Endothelial cell of umbilical vein (primary cell): ENCODE measurements at regions not wholly inside any gene's neighbourhood (a gene's known extent, or its start where the extent isn't known, plus 50 kb on each side); places are given as distances from the start of the nearest gene placed in this dataset.

Experiments used
- BruUV-seq: library from RNA; stranded (reverse); fragments of 400-500 nt; replicated peaks from 2 replicates; lab custom pipeline; 2021; lab: Mats Ljungman, UMichigan
- CTCF ChIA-PET: fragments of 300-600, 350-600 bp; sonication (Branson Sonifier 250); formaldehyde crosslinking; loops from one replicate; lab custom pipeline; 2021; ENCODE audit warnings: antibody characterized with exemption, inconsistent platforms; lab: Charles Lee
- POLR2A ChIA-PET: fragments of 300-600, 350-600 bp; sonication (Branson Sonifier 250); formaldehyde crosslinking; loops from one replicate; lab custom pipeline; 2021; ENCODE audit warnings: antibody characterized with exemption, inconsistent platforms; lab: Charles Lee
- DNase-seq: peaks from one replicate; pipeline ENCODE4 v3.0.0-alpha.2; 2011; ENCODE audit warnings: low read depth, low spot score
- FAIRE-seq: peaks from 2 replicates; lab custom pipeline; 2011; peaks lifted over from hg19 to GRCh38; lab: Jason Lieb, UNC
- H2AFZ ChIP-seq: 2 replicates; pipeline ENCODE4 v1.6.0; 2012; ENCODE audit warnings: low read depth, low read length, control low read depth, inconsistent platforms
- H3K27ac ChIP-seq: 2 replicates; pipeline ENCODE4 v1.5.1; 2011; ENCODE audit warnings: low read depth, mild to moderate bottlenecking, control low read depth, low read length, moderate library complexity; ENCODE audit not compliant: insufficient read depth
- H3K27me3 ChIP-seq, 2 experiments: 2 replicates each; pipeline versions ENCODE4 v1.6.0 to v1.6.1; 2011; ENCODE audit warnings: low read length in 2 of 2, mixed read lengths in 1 of 2; ENCODE audit not compliant: control insufficient read depth in 2 of 2, insufficient read depth in 2 of 2
- H3K36me3 ChIP-seq, 2 experiments: 2 replicates in 1 of 2; 3 replicates in 1 of 2; pipeline ENCODE4 v1.5.1; 2011; ENCODE audit warnings: low read length in 2 of 2, mild to moderate bottlenecking in 1 of 2, moderate library complexity in 1 of 2; ENCODE audit not compliant: control insufficient read depth in 2 of 2, insufficient read depth in 2 of 2; ENCODE audit errors: extremely low read depth in 1 of 2
- H3K4me1 ChIP-seq: 3 replicates; pipeline ENCODE4 v1.5.1; 2011; ENCODE audit warnings: mild to moderate bottlenecking, low read length; ENCODE audit not compliant: control insufficient read depth, insufficient read depth; ENCODE audit errors: extremely low read depth
- H3K4me2 ChIP-seq: 2 replicates; pipeline ENCODE4 v1.6.1; 2011; ENCODE audit warnings: low read length, control low read depth, mixed read lengths; ENCODE audit not compliant: insufficient read depth
- H3K4me3 ChIP-seq, 3 experiments: fragments of 200-600 bp in 1 of 3; sonication (generic), shearing (Covaris generic) in 1 of 3; replicated peaks in 1 of 3; 2 replicates each; pipeline ENCODE4 v1.5.1; 2011 to 2016; ENCODE audit warnings: control low read depth in 3 of 3, low read length in 3 of 3, mild to moderate bottlenecking in 2 of 3, inconsistent platforms in 1 of 3, low read depth in 1 of 3, moderate library complexity in 1 of 3; ENCODE audit not compliant: insufficient read depth in 1 of 3
- H3K79me2 ChIP-seq: 2 replicates; pipeline ENCODE4 v1.6.0; 2012; ENCODE audit warnings: low read length, inconsistent platforms; ENCODE audit not compliant: control insufficient read depth, insufficient read depth
- H3K9ac ChIP-seq: replicated peaks from 2 replicates; pipeline ENCODE3; 2011; ENCODE audit warnings: low read length, control low read depth; ENCODE audit not compliant: insufficient read depth; ENCODE audit errors: extremely low read depth
- H3K9me1 ChIP-seq: replicated peaks from 3 replicates; pipeline ENCODE4 v1.6.0; 2011; ENCODE audit warnings: mild to moderate bottlenecking, low read length; ENCODE audit not compliant: control insufficient read depth, insufficient read depth; ENCODE audit errors: extremely low read depth
- H3K9me3 ChIP-seq: replicated peaks from 2 replicates; pipeline ENCODE4 v1.5.1; 2012; ENCODE audit warnings: low read length, inconsistent platforms; ENCODE audit not compliant: control insufficient read depth, insufficient read depth
- H4K20me1 ChIP-seq: replicated peaks from 2 replicates; pipeline ENCODE3; 2011; ENCODE audit warnings: mild to moderate bottlenecking, low read length; ENCODE audit not compliant: control insufficient read depth, insufficient read depth; ENCODE audit errors: extremely low read depth
- CTCF ChIP-seq, 2 donors: IDR thresholded peaks; 1 replicate in 1 of 2; 2 replicates in 1 of 2; pipeline ENCODE4 v1.5.1; 2011; ENCODE audit warnings: low read length in 2 of 2, mild to moderate bottlenecking in 2 of 2, moderate library complexity in 2 of 2, control low read depth in 1 of 2, inconsistent platforms in 1 of 2, low read depth in 1 of 2; ENCODE audit not compliant: insufficient read depth in 1 of 2; ENCODE audit errors: extremely low read depth in 1 of 2
- EZH2 ChIP-seq: IDR thresholded peaks from 2 replicates; pipeline ENCODE4 v1.6.1; 2012; ENCODE audit warnings: borderline replicate concordance, low read depth, mild to moderate bottlenecking, moderate library complexity, low read length, inconsistent platforms; ENCODE audit not compliant: severe bottlenecking
- FOS ChIP-seq: IDR thresholded peaks from 2 replicates; pipeline ENCODE4 v1.6.1; 2011; ENCODE audit warnings: mild to moderate bottlenecking, low read length, moderate library complexity, borderline replicate concordance; ENCODE audit not compliant: insufficient read depth
- GATA2 ChIP-seq: IDR thresholded peaks from 2 replicates; pipeline ENCODE4 v1.7.0; 2011; ENCODE audit warnings: low read depth, mild to moderate bottlenecking, moderate library complexity, mixed read lengths, low read length; ENCODE audit not compliant: insufficient read length, insufficient read depth
- JUN ChIP-seq: IDR thresholded peaks from 2 replicates; pipeline ENCODE4 v1.6.1; 2011; ENCODE audit warnings: borderline replicate concordance, low read depth; ENCODE audit not compliant: insufficient read length, insufficient read depth
- MAX ChIP-seq: IDR thresholded peaks from 2 replicates; pipeline ENCODE4 v1.6.1; 2011; ENCODE audit not compliant: insufficient read depth, insufficient read length
- MYC ChIP-seq: IDR thresholded peaks from one replicate; pipeline ENCODE4 v1.6.1; 2011; ENCODE audit warnings: mild to moderate bottlenecking, low read depth, low read length
- POLR2A ChIP-seq: IDR thresholded peaks from 2 replicates; pipeline ENCODE4 v1.6.1; 2012; ENCODE audit warnings: low read depth, mild to moderate bottlenecking, control low read depth, low read length
- POLR2AphosphoS5 ChIP-seq: IDR thresholded peaks from 2 replicates; pipeline ENCODE4 v1.6.1; 2012; ENCODE audit warnings: low read depth, mild to moderate bottlenecking, control low read depth, low read length, moderate library complexity; ENCODE audit not compliant: insufficient read depth
- dilution Hi-C: fragments of 300-500 bp; cut with MboI; formaldehyde crosslinking; loops from one replicate; pipeline ENCODE4 v1.15.0; 2019; ENCODE audit warnings: low sequenced_read_pairs; ENCODE audit not compliant: extremely low pct_ligation_motif_present
- intact Hi-C: fragments of 100-400 bp; cut with micrococcal nuclease; formaldehyde crosslinking; loops from one replicate; pipeline ENCODE4 v1.10.0; 2022

GRCh38 chr11:38206663-38207062 lies 1608.6 kb upstream of the RAG2 start:
- H4K20me1 ChIP-seq, result no peaks in the 10 kb centered on the region
- no peaks in the 10 kb centered on the region for H3K79me2 ChIP-seq
- H3K9me3 ChIP-seq, result no peaks in the 10 kb centered on the region
- no peak for FAIRE-seq
- no peak overlapping the region for H3K4me3 ChIP-seq
- BruUV-seq, result no TSS peak
- H3K27ac ChIP-seq, result no peak overlapping the region
- no peak overlapping the region for H3K4me2 ChIP-seq
- no peak overlapping the region for H2AFZ ChIP-seq
- no peak for DNase-seq
- no peaks in the 10 kb centered on the region for H3K36me3 ChIP-seq
- no peaks in the 10 kb centered on the region for H3K27me3 ChIP-seq
- no peak overlapping the region for H3K9ac ChIP-seq
- intact Hi-C loops, result no loop called here
- ChIA-PET POLR2A (no interaction called here), CTCF (no interaction called here)
- no peaks in the 10 kb centered on the region for H3K9me1 ChIP-seq
- no peak for TF ChIP-seq EZH2
- TF ChIP-seq FOS, result no peak
- TF ChIP-seq JUN, result no peak
- no peak for TF ChIP-seq POLR2AphosphoS5
- TF ChIP-seq GATA2, result no peak
- TF ChIP-seq MYC, result no peak
- TF ChIP-seq POLR2A, result no peak
- TF ChIP-seq MAX, result no peak
- dilution Hi-C loops, result no loop called here
- no peaks in the 10 kb centered on the region for H3K4me1 ChIP-seq

GRCh38 chr11:38191101-38191500 lies 1593.1 kb upstream of the RAG2 start:
- DNase-seq (no peak), FAIRE-seq (no peak)
- ChIA-PET POLR2A (no interaction called here), CTCF (no interaction called here)
- H3K9me1 ChIP-seq, result no peaks in the 10 kb centered on the region
- dilution Hi-C loops (no loop called here), intact Hi-C loops (no loop called here)
- H3K9me3 ChIP-seq, result no peaks in the 10 kb centered on the region
- no peak overlapping the region for H2AFZ ChIP-seq
- no peaks in the 10 kb centered on the region for H3K36me3 ChIP-seq
- H3K4me1 ChIP-seq, result no peaks in the 10 kb centered on the region
- no peak overlapping the region for H3K27ac ChIP-seq
- BruUV-seq, result no TSS peak
- H4K20me1 ChIP-seq, result no peaks in the 10 kb centered on the region
- no peak overlapping the region for H3K4me3 ChIP-seq
- TF ChIP-seq FOS (no peak), CTCF (IDR thresholded peaks at IDR 0.05; ENCODE audit: extremely low read depth in 1 of 2, insufficient read depth in 1 of 2, low read depth in 1 of 2, low read length in 2 of 2) (no peak), GATA2 (no peak), POLR2AphosphoS5 (no peak), POLR2A (no peak), EZH2 (no peak)
- H3K4me2 ChIP-seq, result no peak overlapping the region
- H3K27me3 ChIP-seq, result no peaks in the 10 kb centered on the region
- no peak overlapping the region for H3K9ac ChIP-seq
- H3K79me2 ChIP-seq, result no peaks in the 10 kb centered on the region
